PC-9 (cell line): ENCODE measurements at regions not wholly inside any gene's neighbourhood (a gene's known extent, or its start where the extent isn't known, plus 50 kb on each side); places are given as distances from the start of the nearest gene placed in this dataset.
A peak's percentile ranks its signal among the peaks of the same experiment; 100 is the strongest.

ENCODE experiments used
- BruUV-seq: library from RNA; stranded (reverse); fragments of 400-500 nt; replicated peaks from 2 replicates; lab custom pipeline; 2021; lab: Mats Ljungman, UMichigan
- CTCF ChIA-PET: fragments of 300-600 bp; sonication (Branson Sonifier 250); formaldehyde crosslinking; loops from one replicate; lab custom pipeline; 2022; ENCODE audit warnings: antibody characterized with exemption; lab: Charles Lee
- POLR2A ChIA-PET: fragments of 300-600 bp; sonication (Branson Sonifier 250); formaldehyde crosslinking; loops from one replicate; lab custom pipeline; 2022; ENCODE audit warnings: antibody characterized with exemption; ENCODE audit not compliant: unreplicated experiment; lab: Charles Lee
- DNase-seq, 2 experiments: peaks; one replicate each; pipeline versions ENCODE4 v3.0.0 to v3.0.0-alpha.2; 2015 to 2022; ENCODE audit warnings: mixed read lengths in 1 of 2
- H2AFZ ChIP-seq: fragments of 200-600 bp; sonication (generic); 2 replicates; pipeline ENCODE4 v1.8.1; 2017; ENCODE audit warnings: antibody characterized with exemption
- H3F3A ChIP-seq: fragments of 200-600 bp; sonication (generic); 2 replicates; pipeline ENCODE4 v1.8.1; 2017; ENCODE audit warnings: antibody characterized with exemption, mild to moderate bottlenecking, low read depth; ENCODE audit not compliant: insufficient read depth
- H3K27ac ChIP-seq: fragments of 200-600 bp; sonication (generic); 2 replicates; pipeline ENCODE4 v1.6.1; 2016; ENCODE audit warnings: mixed run types
- H3K27me3 ChIP-seq: fragments of 200-600 bp; sonication (generic); 2 replicates; pipeline ENCODE4 v1.6.1; 2016; ENCODE audit warnings: low read depth, mixed run types; ENCODE audit not compliant: insufficient read depth
- H3K36me3 ChIP-seq: fragments of 200-600 bp; sonication (generic); 2 replicates; pipeline ENCODE4 v1.6.1; 2016; ENCODE audit warnings: low read depth, mixed run types
- H3K4me1 ChIP-seq: fragments of 200-600 bp; sonication (generic); replicated peaks from 2 replicates; pipeline ENCODE4 v1.6.1; 2016; ENCODE audit warnings: mixed run types; ENCODE audit not compliant: insufficient read depth
- H3K4me2 ChIP-seq: fragments of 200-600 bp; sonication (generic); 2 replicates; pipeline ENCODE4 v1.6.1; 2017; ENCODE audit warnings: mixed run types
- H3K4me3 ChIP-seq: fragments of 200-600 bp; sonication (generic); 2 replicates; pipeline ENCODE4 v1.6.1; 2016; ENCODE audit warnings: mixed run types
- H3K79me2 ChIP-seq: fragments of 200-600 bp; sonication (generic); 2 replicates; pipeline ENCODE4 v1.6.1; 2017; ENCODE audit warnings: low read depth, mixed run types
- H3K9me2 ChIP-seq: fragments of 200-600 bp; sonication (generic); 2 replicates; pipeline ENCODE4 v1.8.1; 2017; ENCODE audit warnings: mild to moderate bottlenecking; ENCODE audit not compliant: insufficient read depth
- H3K9me3 ChIP-seq: fragments of 200-600 bp; sonication (generic); 2 replicates; pipeline ENCODE4 v1.8.1; 2016; ENCODE audit warnings: low read depth; ENCODE audit not compliant: insufficient read depth
- H4K20me1 ChIP-seq: fragments of 200-600 bp; sonication (generic); 2 replicates; pipeline ENCODE4 v1.8.1; 2017; ENCODE audit not compliant: insufficient read depth
- EZH2 ChIP-seq: fragments of 200-600 bp; sonication (generic); IDR thresholded peaks from 2 replicates; pipeline ENCODE4 v1.8.0; 2017; ENCODE audit warnings: antibody characterized with exemption, low read depth
- intact Hi-C: fragments of 100-400 bp; cut with micrococcal nuclease; formaldehyde crosslinking; loops from one replicate; pipeline ENCODE4 v1.10.0; 2022; ENCODE audit not compliant: unreplicated experiment
- TF ChIP-seq, protein P1 (sequence below): fragments of 200-600 bp; sonication (generic); conservative IDR thresholded peaks from 2 replicates; pipeline ENCODE4 v1.6.1; 2017; ENCODE audit warnings: mixed run types, antibody characterized with exemption, mild to moderate bottlenecking, moderate library complexity

- POLR2A ChIA-PET, result no interaction called here
- intact Hi-C loops, result no loop called here
These were observed 116.5 kb upstream of the COL21A1 start for GRCh38 chr6:56363796-56364430.

GRCh38 chr6:56361812-56362211 is 114.4 kb upstream of the COL21A1 start:
- CTCF ChIA-PET, result no interaction called here
- no peak overlapping the region for H3K4me3 ChIP-seq
- peaks cover 15% of the 10 kb centered on the region for H3K4me1 ChIP-seq
- no peak overlapping the region for H3K27ac ChIP-seq
- no peak overlapping the region for H3K4me2 ChIP-seq
- no peak overlapping the region for H2AFZ ChIP-seq
- H3K36me3 ChIP-seq, result no peaks in the 10 kb centered on the region
- TF ChIP-seq EZH2, result no peak
- TF ChIP-seq, protein P1, sequence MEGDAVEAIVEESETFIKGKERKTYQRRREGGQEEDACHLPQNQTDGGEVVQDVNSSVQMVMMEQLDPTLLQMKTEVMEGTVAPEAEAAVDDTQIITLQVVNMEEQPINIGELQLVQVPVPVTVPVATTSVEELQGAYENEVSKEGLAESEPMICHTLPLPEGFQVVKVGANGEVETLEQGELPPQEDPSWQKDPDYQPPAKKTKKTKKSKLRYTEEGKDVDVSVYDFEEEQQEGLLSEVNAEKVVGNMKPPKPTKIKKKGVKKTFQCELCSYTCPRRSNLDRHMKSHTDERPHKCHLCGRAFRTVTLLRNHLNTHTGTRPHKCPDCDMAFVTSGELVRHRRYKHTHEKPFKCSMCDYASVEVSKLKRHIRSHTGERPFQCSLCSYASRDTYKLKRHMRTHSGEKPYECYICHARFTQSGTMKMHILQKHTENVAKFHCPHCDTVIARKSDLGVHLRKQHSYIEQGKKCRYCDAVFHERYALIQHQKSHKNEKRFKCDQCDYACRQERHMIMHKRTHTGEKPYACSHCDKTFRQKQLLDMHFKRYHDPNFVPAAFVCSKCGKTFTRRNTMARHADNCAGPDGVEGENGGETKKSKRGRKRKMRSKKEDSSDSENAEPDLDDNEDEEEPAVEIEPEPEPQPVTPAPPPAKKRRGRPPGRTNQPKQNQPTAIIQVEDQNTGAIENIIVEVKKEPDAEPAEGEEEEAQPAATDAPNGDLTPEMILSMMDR, result no peak
- no peaks in the 10 kb centered on the region for H3K9me3 ChIP-seq
- POLR2A ChIA-PET, result no interaction called here
- 0 out of 2 replicates have a peak, but pooled peaks cover 5% of the 10 kb centered on the region for H3F3A ChIP-seq
- no TSS peak for BruUV-seq
- no peak for DNase-seq
- no peaks in the 10 kb centered on the region for H4K20me1 ChIP-seq
- intact Hi-C loops, result no loop called here
- no peaks in the 10 kb centered on the region for H3K9me2 ChIP-seq
- H3K27me3 ChIP-seq, result no peaks in the 10 kb centered on the region
- no peaks in the 10 kb centered on the region for H3K79me2 ChIP-seq

More at GRCh38 chr6:56363796-56364430, 116.5 kb upstream of the COL21A1 start:
- Histone ChIP-seq H3K9me2 (no peaks in the 10 kb centered on the region), H3K27ac (no peak overlapping the region), H4K20me1 (no peaks in the 10 kb centered on the region), H3K36me3 (no peaks in the 10 kb centered on the region), H3K4me3 (no peak overlapping the region), H3K9me3 (no peaks in the 10 kb centered on the region), H2AFZ (no peak overlapping the region), H3K79me2 (no peaks in the 10 kb centered on the region), H3K27me3 (no peaks in the 10 kb centered on the region), H3K4me2 (no peak overlapping the region), H3F3A (0 out of 2 replicates have a peak, but pooled peaks cover 5% of the 10 kb centered on the region), H3K4me1 (peaks cover 15% of the 10 kb centered on the region)
- no peak for DNase-seq
- no TSS peak for BruUV-seq
- no peak for TF ChIP-seq EZH2
- CTCF ChIA-PET, result interaction anchor here (1.0 kb wide), 1 partner anchor 178 kb away, joined by 5 read pairs; no protein-coding TSS in a partner anchor

DNA sequence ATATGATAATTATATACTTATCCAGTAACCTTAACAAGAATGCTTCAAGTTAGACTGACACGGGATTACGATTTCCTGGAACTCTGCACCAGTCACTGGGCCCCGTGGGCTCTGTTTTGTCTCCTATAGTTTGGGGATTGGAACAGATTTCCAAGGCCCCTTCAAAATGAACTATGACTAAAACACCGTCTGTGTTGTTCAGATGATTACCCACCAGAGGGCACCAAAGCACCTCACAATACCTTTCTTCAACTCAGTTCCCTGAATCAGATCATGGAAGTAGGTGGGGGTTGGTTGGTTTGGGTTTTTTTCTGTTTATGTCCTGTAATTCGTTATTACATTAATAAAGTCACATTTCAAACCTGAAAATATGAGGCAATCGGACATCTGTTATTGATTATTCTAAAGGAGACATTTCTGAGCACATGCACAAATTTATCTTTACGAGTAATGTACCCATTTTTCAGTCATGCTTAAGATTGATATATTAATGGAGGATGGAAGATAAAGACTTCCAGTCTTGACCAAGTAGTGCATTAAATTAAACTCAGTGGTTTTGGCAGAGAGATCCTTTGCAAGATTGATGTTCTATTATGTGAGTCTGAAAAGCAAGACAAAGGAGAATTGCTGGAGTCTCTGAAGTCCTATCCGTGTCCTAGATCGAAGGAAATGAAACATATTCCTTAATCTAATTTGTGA is 112.0 kb upstream of the COL21A1 start:
- TF ChIP-seq EZH2, result no peak
- TF ChIP-seq, protein P1, result peak; percentile 88
- ChIA-PET POLR2A (no interaction called here), CTCF (no interaction called here)
- Histone ChIP-seq H3K4me3 (no peak overlapping the region), H3K79me2 (no peaks in the 10 kb centered on the region), H3K4me2 (no peak overlapping the region), H3K9me3 (no peaks in the 10 kb centered on the region), H4K20me1 (no peaks in the 10 kb centered on the region), H3K9me2 (no peaks in the 10 kb centered on the region), H3K27me3 (no peaks in the 10 kb centered on the region), H3K27ac (no peak overlapping the region), H3F3A (no peaks in the 10 kb centered on the region), H3K36me3 (no peaks in the 10 kb centered on the region), H2AFZ (no peak overlapping the region), H3K4me1 (0 out of 2 replicates have a peak, but pooled peaks cover 2% of the 10 kb centered on the region)
- DNase-seq, result peak; percentile 41 to 51
- intact Hi-C loops, result loop anchor here (1.0 to 5.0 kb wide), 5 partner anchors 45 to 957 kb away; partner anchors contain the start of gene PRIM2
- BruUV-seq, result no TSS peak
